SK-N-SH treated with all-trans-retinoic acid at 6 μM for 48 hours (cell line): ENCODE measurements at regions not wholly inside any gene's neighbourhood (a gene's known extent, or its start where the extent isn't known, plus 50 kb on each side); places are given as distances from the start of the nearest gene placed in this dataset.

ENCODE experiments used
- ATAC-seq: fragments of 200-7000 bp; cut with Tn5 transposase; 3 replicates; pipeline ENCODE4 v1.9.1; 2020; ENCODE audit warnings: mild to moderate bottlenecking, moderate library complexity
- ARNTL ChIP-seq: fragments of 450-650 bp; formaldehyde crosslinking; IDR thresholded peaks from 2 replicates; pipeline ENCODE4 v1.5.0; 2020; ENCODE audit warnings: low read depth, mild to moderate bottlenecking, moderate library complexity, borderline replicate concordance
- BACH2 ChIP-seq: fragments of 250-450 bp; sonication (Bioruptor Pico); IDR thresholded peaks from 2 replicates; pipeline ENCODE4 v1.9.0; 2021; ENCODE audit warnings: mild to moderate bottlenecking, borderline replicate concordance
- CREB5 ChIP-seq: fragments of 250-450 bp; sonication (Bioruptor Pico); IDR thresholded peaks from 2 replicates; pipeline ENCODE4 v1.5.1; 2020; ENCODE audit warnings: low read depth, mild to moderate bottlenecking, moderate library complexity
- GLIS3 ChIP-seq: fragments of 250-450 bp; sonication (Bioruptor Pico); IDR thresholded peaks from 2 replicates; pipeline ENCODE4 v1.5.0; 2020; ENCODE audit warnings: mild to moderate bottlenecking, moderate library complexity
- ISL1 ChIP-seq: fragments of 250-450 bp; sonication (Bioruptor Pico); IDR thresholded peaks from 2 replicates; pipeline ENCODE4 v2.1.2; 2022; ENCODE audit warnings: mild to moderate bottlenecking, moderate library complexity
- OSR1 ChIP-seq: fragments of 250-450 bp; sonication (Bioruptor Pico); IDR thresholded peaks from 2 replicates; pipeline ENCODE4 v1.8.0; 2022; ENCODE audit warnings: moderate library complexity, mild to moderate bottlenecking, inconsistent platforms
- POU6F1 ChIP-seq: fragments of 250-450 bp; sonication (Bioruptor Pico); IDR thresholded peaks from 2 replicates; pipeline ENCODE4 v1.8.0; 2021; ENCODE audit warnings: low read depth, mild to moderate bottlenecking, moderate library complexity, borderline replicate concordance
- PPARA ChIP-seq: fragments of 250-450 bp; sonication (Bioruptor Pico); IDR thresholded peaks from 2 replicates; pipeline ENCODE4 v1.5.0; 2020; ENCODE audit warnings: mild to moderate bottlenecking, borderline replicate concordance
- RARB ChIP-seq: fragments of 250-450 bp; sonication (Bioruptor Pico); IDR thresholded peaks from 2 replicates; pipeline ENCODE4 v1.8.0; 2021; ENCODE audit warnings: mild to moderate bottlenecking, moderate library complexity
- TCF4 ChIP-seq: fragments of 250-450 bp; sonication (Bioruptor Pico); IDR thresholded peaks from 2 replicates; pipeline ENCODE4 v1.8.0; 2021; ENCODE audit warnings: mild to moderate bottlenecking, moderate library complexity, borderline replicate concordance
- TOX ChIP-seq: fragments of 250-450 bp; sonication (Bioruptor Pico); IDR thresholded peaks from 2 replicates; pipeline ENCODE4 v1.8.0; 2021; ENCODE audit warnings: mild to moderate bottlenecking, moderate library complexity, borderline replicate concordance
- TSHZ2 ChIP-seq: fragments of 250-450 bp; sonication (Bioruptor Pico); IDR thresholded peaks from 2 replicates; pipeline ENCODE4 v1.5.0; 2020; ENCODE audit warnings: mild to moderate bottlenecking, moderate library complexity
- ZC3H10 ChIP-seq: fragments of 250-450 bp; sonication (Bioruptor Pico); IDR thresholded peaks from 2 replicates; pipeline ENCODE4 v1.5.1; 2021; ENCODE audit warnings: mild to moderate bottlenecking, moderate library complexity
- ZFP3 ChIP-seq: fragments of 250-450 bp; sonication (Bioruptor Pico); IDR thresholded peaks from 2 replicates; pipeline ENCODE4 v1.5.0; 2020; ENCODE audit warnings: mild to moderate bottlenecking, moderate library complexity
- ZFP30 ChIP-seq: fragments of 450-650 bp; formaldehyde crosslinking; IDR thresholded peaks from 2 replicates; pipeline ENCODE4 v1.5.0; 2022; ENCODE audit warnings: mild to moderate bottlenecking, moderate library complexity
- ZNF565 ChIP-seq: fragments of 450-650 bp; formaldehyde crosslinking; conservative IDR thresholded peaks from 2 replicates; pipeline ENCODE4 v1.5.0; 2020; ENCODE audit warnings: low read depth, mild to moderate bottlenecking, moderate library complexity
- ZNF70 ChIP-seq: fragments of 450-650 bp; formaldehyde crosslinking; IDR thresholded peaks from 2 replicates; pipeline ENCODE4 v1.5.0; 2020; ENCODE audit warnings: mild to moderate bottlenecking, moderate library complexity
- TF ChIP-seq, protein P1 (sequence below): fragments of 250-450 bp; sonication (Bioruptor Pico); IDR thresholded peaks from 2 replicates; pipeline ENCODE4 v1.5.1; 2021; ENCODE audit warnings: mild to moderate bottlenecking, moderate library complexity
- TF ChIP-seq, protein P2 (sequence below): fragments of 250-450 bp; sonication (Bioruptor Pico); IDR thresholded peaks from 2 replicates; pipeline ENCODE4 v1.8.0; 2020; ENCODE audit warnings: mild to moderate bottlenecking, moderate library complexity, borderline replicate concordance

GRCh38 chr7:25543210-25543609, 314.9 kb upstream of the NPVF start (continued):
- TF ChIP-seq TSHZ2 (CRISPR knock-in tag) (no peak), TOX (no peak), PPARA (CRISPR knock-in tag) (no peak), TCF4 (CRISPR knock-in tag) (no peak), ZC3H10 (no peak), OSR1 (CRISPR knock-in tag) (no peak), ZNF70 (CRISPR knock-in tag) (no peak), ARNTL (CRISPR knock-in tag) (no peak)
- TF ChIP-seq, protein P1, sequence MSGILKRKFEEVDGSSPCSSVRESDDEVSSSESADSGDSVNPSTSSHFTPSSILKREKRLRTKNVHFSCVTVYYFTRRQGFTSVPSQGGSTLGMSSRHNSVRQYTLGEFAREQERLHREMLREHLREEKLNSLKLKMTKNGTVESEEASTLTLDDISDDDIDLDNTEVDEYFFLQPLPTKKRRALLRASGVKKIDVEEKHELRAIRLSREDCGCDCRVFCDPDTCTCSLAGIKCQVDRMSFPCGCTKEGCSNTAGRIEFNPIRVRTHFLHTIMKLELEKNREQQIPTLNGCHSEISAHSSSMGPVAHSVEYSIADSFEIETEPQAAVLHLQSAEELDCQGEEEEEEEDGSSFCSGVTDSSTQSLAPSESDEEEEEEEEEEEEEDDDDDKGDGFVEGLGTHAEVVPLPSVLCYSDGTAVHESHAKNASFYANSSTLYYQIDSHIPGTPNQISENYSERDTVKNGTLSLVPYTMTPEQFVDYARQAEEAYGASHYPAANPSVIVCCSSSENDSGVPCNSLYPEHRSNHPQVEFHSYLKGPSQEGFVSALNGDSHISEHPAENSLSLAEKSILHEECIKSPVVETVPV (CRISPR knock-in tag): no peak

DNA sequence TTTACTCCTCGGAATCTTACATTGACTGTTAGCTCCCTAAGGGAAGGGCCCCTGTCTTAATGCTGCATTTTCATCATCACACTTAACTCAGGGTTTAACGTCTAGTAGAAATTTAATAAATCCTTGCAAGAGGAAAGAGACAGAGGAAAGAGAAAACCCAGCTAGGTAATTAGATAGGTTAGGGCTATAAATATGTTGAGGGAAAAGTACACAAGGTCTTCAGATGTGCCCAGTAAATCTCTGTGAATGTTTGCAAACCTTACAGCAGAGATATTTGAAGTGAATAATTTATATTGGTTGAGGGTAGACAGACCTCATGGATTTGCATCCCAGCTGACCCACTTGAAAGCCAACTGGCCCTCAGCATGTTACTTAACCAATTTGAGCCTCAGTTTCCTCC, 315.5 kb upstream of the NPVF start:
- no peak for TF ChIP-seq ZFP3
- no peak for TF ChIP-seq ARNTL (CRISPR knock-in tag)
- no peak for TF ChIP-seq ZNF70 (CRISPR knock-in tag)
- TF ChIP-seq ISL1: no peak
- no peak for TF ChIP-seq CREB5
- TF ChIP-seq ZNF565: no peak
- TF ChIP-seq ZFP30 (CRISPR knock-in tag): no peak
- TF ChIP-seq BACH2 (CRISPR knock-in tag): no peak
- TF ChIP-seq, all 23 proteins: peak for 0
- ATAC-seq: no peak

DNA sequence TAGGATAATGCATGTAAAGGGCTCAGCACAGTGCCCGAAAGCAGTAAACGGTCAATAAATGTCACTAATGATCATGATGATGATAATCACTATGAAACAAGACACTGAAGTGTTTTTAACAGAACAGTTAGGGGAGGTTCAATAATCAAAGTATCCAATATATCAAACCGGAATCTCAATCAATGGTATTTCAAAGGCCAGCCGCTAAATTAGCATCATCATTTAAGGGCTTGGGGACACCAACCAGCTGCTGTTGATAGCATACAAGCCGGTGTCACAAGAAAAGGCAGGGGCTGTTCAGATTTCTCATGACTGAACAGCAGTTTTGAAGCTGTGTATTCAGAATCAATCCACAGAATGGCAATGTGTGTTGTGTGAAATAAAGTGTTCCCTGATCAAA, 316.0 kb upstream of the NPVF start:
- no peak for TF ChIP-seq ZC3H10
- no peak for TF ChIP-seq ZNF70 (CRISPR knock-in tag)
- TF ChIP-seq TCF4 (CRISPR knock-in tag): no peak
- no peak for TF ChIP-seq GLIS3 (CRISPR knock-in tag)
- TF ChIP-seq, protein P1 (CRISPR knock-in tag): no peak
- no peak for TF ChIP-seq RARB (CRISPR knock-in tag)
- TF ChIP-seq, protein P2, sequence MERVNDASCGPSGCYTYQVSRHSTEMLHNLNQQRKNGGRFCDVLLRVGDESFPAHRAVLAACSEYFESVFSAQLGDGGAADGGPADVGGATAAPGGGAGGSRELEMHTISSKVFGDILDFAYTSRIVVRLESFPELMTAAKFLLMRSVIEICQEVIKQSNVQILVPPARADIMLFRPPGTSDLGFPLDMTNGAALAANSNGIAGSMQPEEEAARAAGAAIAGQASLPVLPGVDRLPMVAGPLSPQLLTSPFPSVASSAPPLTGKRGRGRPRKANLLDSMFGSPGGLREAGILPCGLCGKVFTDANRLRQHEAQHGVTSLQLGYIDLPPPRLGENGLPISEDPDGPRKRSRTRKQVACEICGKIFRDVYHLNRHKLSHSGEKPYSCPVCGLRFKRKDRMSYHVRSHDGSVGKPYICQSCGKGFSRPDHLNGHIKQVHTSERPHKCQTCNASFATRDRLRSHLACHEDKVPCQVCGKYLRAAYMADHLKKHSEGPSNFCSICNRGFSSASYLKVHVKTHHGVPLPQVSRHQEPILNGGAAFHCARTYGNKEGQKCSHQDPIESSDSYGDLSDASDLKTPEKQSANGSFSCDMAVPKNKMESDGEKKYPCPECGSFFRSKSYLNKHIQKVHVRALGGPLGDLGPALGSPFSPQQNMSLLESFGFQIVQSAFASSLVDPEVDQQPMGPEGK (CRISPR knock-in tag): no peak
- ATAC-seq: no peak

GRCh38 chr7:25545124-25546008, 317.1 kb upstream of the NPVF start:
- no peak for ATAC-seq
- TF ChIP-seq POU6F1 (CRISPR knock-in tag) (no peak), TCF4 (CRISPR knock-in tag) (peak; percentile 54; the same call in 1 of the 2 replicates)
- TF ChIP-seq, protein P1 (CRISPR knock-in tag): no peak
